Fibroblast of lung (primary cell): ENCODE measurements at regions not wholly inside any gene's neighbourhood (a gene's known extent, or its start where the extent isn't known, plus 50 kb on each side); places are given as distances from the start of the nearest gene placed in this dataset.

Experiments used
- EZH2 ChIP-seq: IDR thresholded peaks from 2 replicates; pipeline ENCODE4 v1.5.1; 2012; ENCODE audit warnings: low read length, control low read depth, mild to moderate bottlenecking; ENCODE audit errors: missing control alignments
- TF ChIP-seq, protein P1 (sequence below), 2 donors: IDR thresholded peaks in 1 of 2; conservative IDR thresholded peaks in 1 of 2; 1 replicate in 1 of 2; 2 replicates in 1 of 2; pipeline ENCODE4 v1.5.1; 2011 to 2012; ENCODE audit warnings: low read length in 2 of 2, control low read depth in 1 of 2, inconsistent platforms in 1 of 2, low read depth in 1 of 2, mild to moderate bottlenecking in 1 of 2

DNA sequence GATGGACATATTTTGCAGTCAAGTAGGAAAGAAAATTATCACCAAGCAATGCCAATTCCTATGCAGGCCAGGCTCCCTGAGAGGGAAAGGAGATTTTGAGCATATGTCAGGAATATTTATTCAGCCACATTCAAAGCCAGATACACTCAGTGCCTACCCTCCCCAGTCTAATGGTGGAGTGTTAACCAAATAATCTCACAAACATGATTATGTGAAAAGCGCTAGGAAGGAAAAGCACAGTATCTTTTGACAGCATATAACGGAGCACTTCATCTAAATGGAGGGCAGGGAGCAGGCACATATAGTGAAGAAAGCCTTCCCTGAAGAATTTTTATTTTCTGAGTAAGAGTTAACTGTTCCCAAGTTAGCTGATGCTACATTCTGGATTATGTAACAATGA, 80.3 kb upstream of the SLC30A5 start:
- TF ChIP-seq, protein P1, sequence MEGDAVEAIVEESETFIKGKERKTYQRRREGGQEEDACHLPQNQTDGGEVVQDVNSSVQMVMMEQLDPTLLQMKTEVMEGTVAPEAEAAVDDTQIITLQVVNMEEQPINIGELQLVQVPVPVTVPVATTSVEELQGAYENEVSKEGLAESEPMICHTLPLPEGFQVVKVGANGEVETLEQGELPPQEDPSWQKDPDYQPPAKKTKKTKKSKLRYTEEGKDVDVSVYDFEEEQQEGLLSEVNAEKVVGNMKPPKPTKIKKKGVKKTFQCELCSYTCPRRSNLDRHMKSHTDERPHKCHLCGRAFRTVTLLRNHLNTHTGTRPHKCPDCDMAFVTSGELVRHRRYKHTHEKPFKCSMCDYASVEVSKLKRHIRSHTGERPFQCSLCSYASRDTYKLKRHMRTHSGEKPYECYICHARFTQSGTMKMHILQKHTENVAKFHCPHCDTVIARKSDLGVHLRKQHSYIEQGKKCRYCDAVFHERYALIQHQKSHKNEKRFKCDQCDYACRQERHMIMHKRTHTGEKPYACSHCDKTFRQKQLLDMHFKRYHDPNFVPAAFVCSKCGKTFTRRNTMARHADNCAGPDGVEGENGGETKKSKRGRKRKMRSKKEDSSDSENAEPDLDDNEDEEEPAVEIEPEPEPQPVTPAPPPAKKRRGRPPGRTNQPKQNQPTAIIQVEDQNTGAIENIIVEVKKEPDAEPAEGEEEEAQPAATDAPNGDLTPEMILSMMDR (conservative IDR thresholded peaks at IDR 0.05 in 1 of 2, IDR thresholded peaks at IDR 0.05 in 1 of 2; ENCODE audit: low read depth in 1 of 2, low read length in 2 of 2): no peak
- no peak for TF ChIP-seq EZH2
